HEK293 (cell line): ENCODE measurements at regions not wholly inside any gene's neighbourhood (a gene's known extent, or its start where the extent isn't known, plus 50 kb on each side); places are given as distances from the start of the nearest gene placed in this dataset.

ENCODE experiments used
- KLF10 ChIP-seq: fragments of 450-650 bp; IDR thresholded peaks from 2 replicates; pipeline ENCODE4 v1.5.1; 2018; ENCODE audit warnings: missing biosample characterization, mild to moderate bottlenecking, missing genetic modification characterization
- ZNF24 ChIP-seq: fragments of 450-650 bp; formaldehyde crosslinking; IDR thresholded peaks from 2 replicates; pipeline ENCODE4 v1.5.1; 2016; ENCODE audit warnings: missing biosample characterization, missing genetic modification characterization
- ZNF433 ChIP-seq: fragments of 450-650 bp; formaldehyde crosslinking; IDR thresholded peaks from 2 replicates; pipeline ENCODE4 v1.5.1; 2016; ENCODE audit warnings: missing biosample characterization, missing genetic modification characterization, low read depth
- ZNF521 ChIP-seq: fragments of 450-650 bp; formaldehyde crosslinking; IDR thresholded peaks from 2 replicates; pipeline ENCODE4 v1.5.1; 2017; ENCODE audit warnings: missing biosample characterization, mild to moderate bottlenecking, missing genetic modification characterization
- ZNF600 ChIP-seq: fragments of 450-650 bp; formaldehyde crosslinking; IDR thresholded peaks from 2 replicates; pipeline ENCODE4 v1.5.1; 2016; ENCODE audit warnings: missing biosample characterization, missing genetic modification characterization
- ZNF792 ChIP-seq: fragments of 450-650 bp; formaldehyde crosslinking; IDR thresholded peaks from 2 replicates; pipeline ENCODE4 v1.5.1; 2016; ENCODE audit warnings: missing biosample characterization, missing genetic modification characterization
- TF ChIP-seq, protein P1 (sequence below): fragments of 450-650 bp; formaldehyde crosslinking; IDR thresholded peaks from 2 replicates; pipeline ENCODE4 v1.5.1; 2016; ENCODE audit warnings: missing biosample characterization, missing genetic modification characterization
- TF ChIP-seq, protein P2 (sequence below): fragments of 450-650 bp; formaldehyde crosslinking; IDR thresholded peaks from 2 replicates; pipeline ENCODE4 v1.5.1; 2016; ENCODE audit warnings: missing biosample characterization, missing genetic modification characterization
- TF ChIP-seq, protein P3 (sequence below): fragments of 450-650 bp; formaldehyde crosslinking; IDR thresholded peaks from 2 replicates; pipeline ENCODE4 v1.5.1; 2016; ENCODE audit warnings: missing biosample characterization, missing genetic modification characterization, low read depth
- TF ChIP-seq, protein P4 (sequence below): fragments of 450-650 bp; formaldehyde crosslinking; IDR thresholded peaks from 2 replicates; pipeline ENCODE4 v1.5.1; 2017; ENCODE audit warnings: missing biosample characterization, missing genetic modification characterization
- TF ChIP-seq, protein P5 (sequence below): IDR thresholded peaks from 2 replicates; pipeline ENCODE4 v1.6.1; 2011; ENCODE audit warnings: mild to moderate bottlenecking, low read depth, low read length, borderline replicate concordance
- TF ChIP-seq, protein P6 (sequence below): fragments of 450-650 bp; formaldehyde crosslinking; IDR thresholded peaks from 2 replicates; pipeline ENCODE4 v1.5.1; 2016; ENCODE audit warnings: missing biosample characterization, missing genetic modification characterization
- TF ChIP-seq, protein P7 (sequence below): fragments of 450-650 bp; formaldehyde crosslinking; IDR thresholded peaks from 2 replicates; pipeline ENCODE4 v1.5.1; 2016; ENCODE audit warnings: missing biosample characterization, missing genetic modification characterization

DNA sequence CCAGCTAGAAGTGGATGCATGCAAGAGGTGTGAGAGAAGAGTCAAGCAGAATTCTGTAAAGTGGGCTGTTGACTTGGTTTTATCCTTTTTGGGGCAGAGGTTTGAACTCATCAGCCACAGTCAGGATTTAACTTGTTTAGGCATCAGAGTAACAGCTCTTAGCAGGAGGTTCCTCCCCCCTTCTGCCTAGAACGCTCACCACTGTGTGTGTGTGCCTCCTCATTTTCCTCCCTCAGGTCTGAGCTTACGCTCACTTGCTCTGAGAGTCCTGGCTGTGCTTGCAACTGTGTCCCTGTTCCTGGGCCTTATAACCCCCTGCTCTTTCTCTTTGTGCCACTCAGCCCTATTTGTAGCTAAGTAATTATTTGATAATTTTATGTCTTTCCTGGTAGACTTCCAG, 167.9 kb downstream of the TMEM182 start:
- no peak for TF ChIP-seq ZNF24 (tag by site-specific recombination)
- TF ChIP-seq ZNF433 (tag by site-specific recombination) = no peak
- TF ChIP-seq, protein P1, sequence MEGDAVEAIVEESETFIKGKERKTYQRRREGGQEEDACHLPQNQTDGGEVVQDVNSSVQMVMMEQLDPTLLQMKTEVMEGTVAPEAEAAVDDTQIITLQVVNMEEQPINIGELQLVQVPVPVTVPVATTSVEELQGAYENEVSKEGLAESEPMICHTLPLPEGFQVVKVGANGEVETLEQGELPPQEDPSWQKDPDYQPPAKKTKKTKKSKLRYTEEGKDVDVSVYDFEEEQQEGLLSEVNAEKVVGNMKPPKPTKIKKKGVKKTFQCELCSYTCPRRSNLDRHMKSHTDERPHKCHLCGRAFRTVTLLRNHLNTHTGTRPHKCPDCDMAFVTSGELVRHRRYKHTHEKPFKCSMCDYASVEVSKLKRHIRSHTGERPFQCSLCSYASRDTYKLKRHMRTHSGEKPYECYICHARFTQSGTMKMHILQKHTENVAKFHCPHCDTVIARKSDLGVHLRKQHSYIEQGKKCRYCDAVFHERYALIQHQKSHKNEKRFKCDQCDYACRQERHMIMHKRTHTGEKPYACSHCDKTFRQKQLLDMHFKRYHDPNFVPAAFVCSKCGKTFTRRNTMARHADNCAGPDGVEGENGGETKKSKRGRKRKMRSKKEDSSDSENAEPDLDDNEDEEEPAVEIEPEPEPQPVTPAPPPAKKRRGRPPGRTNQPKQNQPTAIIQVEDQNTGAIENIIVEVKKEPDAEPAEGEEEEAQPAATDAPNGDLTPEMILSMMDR = no peak
- TF ChIP-seq, protein P2, sequence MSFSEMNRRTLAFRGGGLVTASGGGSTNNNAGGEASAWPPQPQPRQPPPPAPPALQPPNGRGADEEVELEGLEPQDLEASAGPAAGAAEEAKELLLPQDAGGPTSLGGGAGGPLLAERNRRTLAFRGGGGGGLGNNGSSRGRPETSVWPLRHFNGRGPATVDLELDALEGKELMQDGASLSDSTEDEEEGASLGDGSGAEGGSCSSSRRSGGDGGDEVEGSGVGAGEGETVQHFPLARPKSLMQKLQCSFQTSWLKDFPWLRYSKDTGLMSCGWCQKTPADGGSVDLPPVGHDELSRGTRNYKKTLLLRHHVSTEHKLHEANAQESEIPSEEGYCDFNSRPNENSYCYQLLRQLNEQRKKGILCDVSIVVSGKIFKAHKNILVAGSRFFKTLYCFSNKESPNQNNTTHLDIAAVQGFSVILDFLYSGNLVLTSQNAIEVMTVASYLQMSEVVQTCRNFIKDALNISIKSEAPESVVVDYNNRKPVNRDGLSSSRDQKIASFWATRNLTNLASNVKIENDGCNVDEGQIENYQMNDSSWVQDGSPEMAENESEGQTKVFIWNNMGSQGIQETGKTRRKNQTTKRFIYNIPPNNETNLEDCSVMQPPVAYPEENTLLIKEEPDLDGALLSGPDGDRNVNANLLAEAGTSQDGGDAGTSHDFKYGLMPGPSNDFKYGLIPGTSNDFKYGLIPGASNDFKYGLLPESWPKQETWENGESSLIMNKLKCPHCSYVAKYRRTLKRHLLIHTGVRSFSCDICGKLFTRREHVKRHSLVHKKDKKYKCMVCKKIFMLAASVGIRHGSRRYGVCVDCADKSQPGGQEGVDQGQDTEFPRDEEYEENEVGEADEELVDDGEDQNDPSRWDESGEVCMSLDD (tag by site-specific recombination) = no peak
- TF ChIP-seq ZNF792 = no peak
- TF ChIP-seq ZNF521 (tag by site-specific recombination) = no peak
- TF ChIP-seq, protein P3, sequence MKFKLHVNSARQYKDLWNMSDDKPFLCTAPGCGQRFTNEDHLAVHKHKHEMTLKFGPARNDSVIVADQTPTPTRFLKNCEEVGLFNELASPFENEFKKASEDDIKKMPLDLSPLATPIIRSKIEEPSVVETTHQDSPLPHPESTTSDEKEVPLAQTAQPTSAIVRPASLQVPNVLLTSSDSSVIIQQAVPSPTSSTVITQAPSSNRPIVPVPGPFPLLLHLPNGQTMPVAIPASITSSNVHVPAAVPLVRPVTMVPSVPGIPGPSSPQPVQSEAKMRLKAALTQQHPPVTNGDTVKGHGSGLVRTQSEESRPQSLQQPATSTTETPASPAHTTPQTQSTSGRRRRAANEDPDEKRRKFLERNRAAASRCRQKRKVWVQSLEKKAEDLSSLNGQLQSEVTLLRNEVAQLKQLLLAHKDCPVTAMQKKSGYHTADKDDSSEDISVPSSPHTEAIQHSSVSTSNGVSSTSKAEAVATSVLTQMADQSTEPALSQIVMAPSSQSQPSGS (tag by site-specific recombination) = no peak
- TF ChIP-seq, protein P4, sequence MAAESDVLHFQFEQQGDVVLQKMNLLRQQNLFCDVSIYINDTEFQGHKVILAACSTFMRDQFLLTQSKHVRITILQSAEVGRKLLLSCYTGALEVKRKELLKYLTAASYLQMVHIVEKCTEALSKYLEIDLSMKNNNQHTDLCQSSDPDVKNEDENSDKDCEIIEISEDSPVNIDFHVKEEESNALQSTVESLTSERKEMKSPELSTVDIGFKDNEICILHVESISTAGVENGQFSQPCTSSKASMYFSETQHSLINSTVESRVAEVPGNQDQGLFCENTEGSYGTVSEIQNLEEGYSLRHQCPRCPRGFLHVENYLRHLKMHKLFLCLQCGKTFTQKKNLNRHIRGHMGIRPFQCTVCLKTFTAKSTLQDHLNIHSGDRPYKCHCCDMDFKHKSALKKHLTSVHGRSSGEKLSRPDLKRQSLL = no peak
- TF ChIP-seq, protein P5, sequence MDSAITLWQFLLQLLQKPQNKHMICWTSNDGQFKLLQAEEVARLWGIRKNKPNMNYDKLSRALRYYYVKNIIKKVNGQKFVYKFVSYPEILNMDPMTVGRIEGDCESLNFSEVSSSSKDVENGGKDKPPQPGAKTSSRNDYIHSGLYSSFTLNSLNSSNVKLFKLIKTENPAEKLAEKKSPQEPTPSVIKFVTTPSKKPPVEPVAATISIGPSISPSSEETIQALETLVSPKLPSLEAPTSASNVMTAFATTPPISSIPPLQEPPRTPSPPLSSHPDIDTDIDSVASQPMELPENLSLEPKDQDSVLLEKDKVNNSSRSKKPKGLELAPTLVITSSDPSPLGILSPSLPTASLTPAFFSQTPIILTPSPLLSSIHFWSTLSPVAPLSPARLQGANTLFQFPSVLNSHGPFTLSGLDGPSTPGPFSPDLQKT = no peak
- TF ChIP-seq, protein P6, sequence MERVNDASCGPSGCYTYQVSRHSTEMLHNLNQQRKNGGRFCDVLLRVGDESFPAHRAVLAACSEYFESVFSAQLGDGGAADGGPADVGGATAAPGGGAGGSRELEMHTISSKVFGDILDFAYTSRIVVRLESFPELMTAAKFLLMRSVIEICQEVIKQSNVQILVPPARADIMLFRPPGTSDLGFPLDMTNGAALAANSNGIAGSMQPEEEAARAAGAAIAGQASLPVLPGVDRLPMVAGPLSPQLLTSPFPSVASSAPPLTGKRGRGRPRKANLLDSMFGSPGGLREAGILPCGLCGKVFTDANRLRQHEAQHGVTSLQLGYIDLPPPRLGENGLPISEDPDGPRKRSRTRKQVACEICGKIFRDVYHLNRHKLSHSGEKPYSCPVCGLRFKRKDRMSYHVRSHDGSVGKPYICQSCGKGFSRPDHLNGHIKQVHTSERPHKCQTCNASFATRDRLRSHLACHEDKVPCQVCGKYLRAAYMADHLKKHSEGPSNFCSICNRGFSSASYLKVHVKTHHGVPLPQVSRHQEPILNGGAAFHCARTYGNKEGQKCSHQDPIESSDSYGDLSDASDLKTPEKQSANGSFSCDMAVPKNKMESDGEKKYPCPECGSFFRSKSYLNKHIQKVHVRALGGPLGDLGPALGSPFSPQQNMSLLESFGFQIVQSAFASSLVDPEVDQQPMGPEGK (tag by site-specific recombination) = no peak
- no peak for TF ChIP-seq KLF10
- TF ChIP-seq ZNF600 (tag by site-specific recombination) = no peak
- TF ChIP-seq, protein P7, sequence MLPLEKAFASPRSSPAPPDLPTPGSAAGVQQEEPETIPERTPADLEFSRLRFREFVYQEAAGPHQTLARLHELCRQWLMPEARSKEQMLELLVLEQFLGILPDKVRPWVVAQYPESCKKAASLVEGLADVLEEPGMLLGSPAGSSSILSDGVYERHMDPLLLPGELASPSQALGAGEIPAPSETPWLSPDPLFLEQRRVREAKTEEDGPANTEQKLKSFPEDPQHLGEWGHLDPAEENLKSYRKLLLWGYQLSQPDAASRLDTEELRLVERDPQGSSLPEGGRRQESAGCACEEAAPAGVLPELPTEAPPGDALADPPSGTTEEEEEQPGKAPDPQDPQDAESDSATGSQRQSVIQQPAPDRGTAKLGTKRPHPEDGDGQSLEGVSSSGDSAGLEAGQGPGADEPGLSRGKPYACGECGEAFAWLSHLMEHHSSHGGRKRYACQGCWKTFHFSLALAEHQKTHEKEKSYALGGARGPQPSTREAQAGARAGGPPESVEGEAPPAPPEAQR = no peak
